T-helper 1 cell (primary cell): ENCODE measurements at regions not wholly inside any gene's neighbourhood (a gene's known extent, or its start where the extent isn't known, plus 50 kb on each side); places are given as distances from the start of the nearest gene placed in this dataset.

Experiments
- DNase-seq, 5 donors: peaks; one replicate each; pipeline ENCODE4 v3.0.0-alpha.2; 2012 to 2020

GRCh38 chr18:75837316-75837715 is 409.8 kb upstream of the SMIM21 start:
- DNase-seq, result no peak

DNA sequence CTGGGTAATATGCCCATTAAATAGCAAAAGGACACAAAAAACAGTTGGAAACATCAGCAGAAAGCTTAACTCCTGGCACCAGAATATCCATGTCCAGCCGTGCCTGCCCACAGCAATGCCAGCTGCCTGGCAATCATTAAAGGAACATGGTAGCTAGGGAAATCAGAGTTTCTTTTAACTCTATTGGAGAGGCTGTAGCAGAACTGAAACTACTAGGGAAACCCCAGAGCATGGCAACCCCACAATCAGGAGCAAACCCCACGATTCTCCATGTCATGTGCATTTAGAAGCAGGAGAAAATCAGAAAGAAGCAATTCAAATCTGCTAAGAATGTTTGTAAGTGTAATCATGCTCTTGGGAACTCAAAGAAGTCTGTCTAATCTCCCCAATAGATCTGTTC is 409.0 kb upstream of the SMIM21 start:
- DNase-seq, result no peak

DNA sequence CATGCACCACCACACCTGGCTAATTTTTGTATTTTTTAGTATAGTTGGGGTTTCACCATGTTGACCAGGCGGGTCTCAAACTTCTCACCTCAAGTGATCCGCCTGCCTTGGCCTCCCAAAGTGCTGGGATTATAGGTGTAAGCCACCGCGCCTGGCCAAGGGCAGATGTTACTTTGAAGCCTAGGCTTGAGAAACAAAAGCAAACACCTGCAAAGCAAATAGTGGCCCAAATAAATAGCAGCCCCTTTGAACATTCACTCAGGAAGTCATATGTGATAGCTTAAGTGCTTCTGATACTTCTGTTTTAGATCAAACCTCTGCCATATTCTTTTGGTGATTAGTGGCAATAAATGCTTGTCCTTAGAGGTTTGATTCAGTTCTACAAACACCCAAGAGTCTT is 404.5 kb upstream of the SMIM21 start:
- DNase-seq, result no peak

- DNase-seq, result no peak
Measured at GRCh38 chr18:75830828-75831227, 403.3 kb upstream of the SMIM21 start.

- DNase-seq, result no peak
Measured at GRCh38 chr18:75829091-75829490, 401.6 kb upstream of the SMIM21 start.

DNA sequence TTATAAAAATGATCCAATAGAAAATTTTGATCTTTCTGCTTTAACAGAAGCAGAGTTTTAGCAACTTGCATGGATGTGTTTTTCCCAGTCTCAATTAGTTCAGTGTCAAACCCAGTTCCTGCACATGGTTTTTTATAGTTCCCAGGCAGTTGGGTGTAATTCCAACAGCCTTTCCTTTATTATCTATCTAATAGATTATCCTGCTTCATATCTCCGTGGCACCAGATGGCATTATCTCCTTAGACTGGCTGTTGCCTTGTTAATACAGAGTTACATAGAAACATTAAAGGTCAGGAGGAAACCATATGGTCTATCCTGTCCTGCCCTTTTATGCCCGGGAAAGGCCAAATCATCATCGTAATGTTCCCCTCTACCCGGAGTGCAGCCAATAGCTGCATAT is 400.9 kb upstream of the SMIM21 start:
- DNase-seq, result no peak

DNA sequence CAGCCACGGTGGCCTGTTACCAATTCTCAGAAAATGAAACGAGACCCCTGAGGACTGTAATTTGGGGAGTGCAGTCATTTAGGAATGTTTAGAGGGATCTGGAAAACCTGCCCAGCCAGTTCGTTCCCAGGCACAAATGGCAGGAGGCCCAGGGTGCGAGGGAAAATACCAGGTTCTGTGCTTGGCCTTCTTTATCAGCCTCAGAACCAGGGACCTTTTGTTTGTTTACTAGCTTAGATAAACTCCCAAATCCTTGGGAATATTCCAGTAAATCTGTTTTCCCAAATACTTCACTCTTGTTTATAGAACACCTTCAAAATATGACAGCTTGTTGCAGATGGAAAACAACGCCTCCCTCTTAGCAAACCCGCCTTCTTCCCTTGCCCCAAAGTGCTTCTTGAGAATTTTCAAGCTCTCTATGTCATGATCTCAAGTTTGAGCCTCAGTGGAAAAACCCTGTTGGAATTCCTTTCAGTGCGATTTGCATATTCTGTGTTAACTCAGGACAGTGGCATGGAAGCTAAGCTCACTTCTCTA is 400.3 kb upstream of the SMIM21 start:
- no peak for DNase-seq

DNA sequence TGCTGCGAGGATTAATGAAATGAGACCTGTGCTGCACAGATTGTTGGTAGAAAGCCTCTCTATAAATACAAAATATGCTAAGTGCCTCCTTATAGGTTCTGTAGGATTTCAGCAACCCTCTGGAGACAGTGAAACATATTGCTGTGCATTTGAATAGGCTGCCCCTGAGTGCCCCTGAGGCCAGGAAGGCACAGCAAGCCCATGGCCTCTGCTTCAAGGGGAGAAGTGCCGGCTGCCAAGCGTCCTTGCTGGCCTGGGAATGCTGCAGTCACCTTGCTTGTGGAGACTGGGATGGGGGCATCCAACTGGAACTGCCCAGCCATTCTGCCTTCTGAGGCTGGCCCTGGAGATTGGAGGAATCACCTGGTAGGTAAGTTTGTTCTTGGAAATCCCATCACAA is 397.2 kb upstream of the SMIM21 start:
- DNase-seq, result no peak

GRCh38 chr18:75823471-75823870 is 396.0 kb upstream of the SMIM21 start:
- DNase-seq, result no peak

DNA sequence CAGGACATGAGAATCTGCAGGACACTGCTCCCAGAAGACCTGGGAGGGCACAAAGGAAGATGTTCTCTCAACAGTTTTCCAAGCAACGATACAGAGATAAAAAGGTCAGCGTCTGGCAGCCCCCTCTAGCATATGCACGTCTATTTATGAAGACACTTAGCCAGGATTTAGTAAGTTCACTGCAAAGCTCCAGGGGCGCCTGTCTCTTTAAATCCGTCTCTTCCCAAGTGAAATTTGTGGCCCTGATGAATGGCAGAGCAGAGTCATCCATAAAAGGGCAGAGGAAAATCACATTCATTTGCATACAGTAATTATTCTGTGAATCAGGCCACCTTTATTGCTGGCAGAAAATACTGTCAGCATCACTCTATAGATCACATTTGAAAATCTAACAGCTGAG is 390.9 kb upstream of the SMIM21 start:
- DNase-seq, result no peak

GRCh38 chr18:75815767-75816166 is 388.3 kb upstream of the SMIM21 start:
- DNase-seq, result no peak

DNA sequence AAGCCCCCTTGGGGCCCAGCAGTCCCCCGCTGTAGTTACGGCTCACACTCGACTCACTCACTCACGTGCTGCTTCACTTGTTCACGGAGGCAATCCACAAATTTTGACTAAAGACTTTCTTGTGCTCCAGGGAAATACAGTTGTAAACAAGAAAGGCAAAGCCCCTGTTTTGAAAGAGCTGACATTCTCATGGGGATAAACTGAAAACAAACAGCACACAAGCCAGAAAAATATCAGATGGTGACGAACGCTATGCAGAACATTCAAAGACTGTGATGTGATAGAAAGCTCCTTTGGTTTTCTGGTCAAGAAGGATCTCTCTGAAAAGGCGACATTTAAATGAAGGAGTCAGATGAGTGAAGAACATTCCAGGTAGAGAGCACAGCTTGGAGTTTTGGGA is 385.3 kb upstream of the SMIM21 start:
- DNase-seq, result no peak

GRCh38 chr18:75810961-75811551 is 383.6 kb upstream of the SMIM21 start:
- no peak for DNase-seq

GRCh38 chr18:75810516-75810915 is 383.0 kb upstream of the SMIM21 start:
- no peak for DNase-seq

DNA sequence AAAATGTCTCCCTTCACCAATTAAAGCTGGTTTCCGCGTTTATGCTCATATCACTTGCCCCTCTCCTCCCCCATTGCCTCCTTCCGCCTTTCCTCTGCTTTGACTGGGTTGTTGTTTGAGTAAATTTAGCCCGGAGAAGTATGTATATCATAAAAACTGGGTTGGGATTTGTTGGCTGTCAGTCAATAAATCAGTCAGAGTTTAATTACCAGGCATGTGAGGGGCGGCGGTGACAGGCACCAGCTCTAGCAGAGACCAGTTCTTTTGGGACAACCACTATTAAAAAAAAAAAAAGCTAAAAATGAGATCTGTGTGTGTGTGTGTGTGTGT is 382.4 kb upstream of the SMIM21 start:
- DNase-seq, result no peak

GRCh38 chr18:75809151-75809925 is 381.8 kb upstream of the SMIM21 start:
- no peak for DNase-seq

GRCh38 chr18:75805265-75805664 is 377.8 kb upstream of the SMIM21 start:
- no peak for DNase-seq

GRCh38 chr18:75802681-75803080 is 375.2 kb upstream of the SMIM21 start:
- no peak for DNase-seq

- no peak for DNase-seq
Measured at GRCh38 chr18:75801178-75801577, 373.7 kb upstream of the SMIM21 start.

DNA sequence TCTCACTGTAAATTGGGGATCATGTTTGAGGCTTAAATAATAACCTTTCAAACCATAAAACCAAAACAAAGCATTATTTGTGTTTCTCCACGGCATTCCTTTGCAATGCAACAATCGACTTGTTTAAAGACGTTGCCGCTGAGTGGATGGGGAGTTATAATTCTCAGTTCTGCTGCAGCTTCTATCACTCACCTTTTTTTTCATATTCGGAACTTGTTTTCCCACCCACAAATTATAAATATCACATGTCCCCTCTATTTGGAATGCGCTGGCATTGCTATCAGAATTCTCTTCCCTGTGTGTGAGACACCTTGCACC is 372.8 kb upstream of the SMIM21 start:
- DNase-seq, result no peak

GRCh38 chr18:75799449-75800330 is 372.2 kb upstream of the SMIM21 start:
- DNase-seq, result no peak

- no peak for DNase-seq
Measured at GRCh38 chr18:75797046-75797445, 369.5 kb upstream of the SMIM21 start.

GRCh38 chr18:75790796-75791195 is 363.3 kb upstream of the SMIM21 start:
- DNase-seq, result no peak

- DNase-seq, result no peak
Measured at GRCh38 chr18:75790111-75790510, 362.6 kb upstream of the SMIM21 start.
